WTC11 (cell line): ENCODE measurements at regions not wholly inside any gene's neighbourhood (a gene's known extent, or its start where the extent isn't known, plus 50 kb on each side); places are given as distances from the start of the nearest gene placed in this dataset.
A peak's percentile ranks its signal among the peaks of the same experiment; 100 is the strongest.

ENCODE experiments used
- ATAC-seq: fragments of 200-7000 bp; cut with Tn5 transposase; 2 replicates; pipeline ENCODE4 v1.10.0; 2021; ENCODE audit warnings: mild to moderate bottlenecking, moderate library complexity
- CTCF ChIA-PET: fragments of 300-600 bp; sonication (Branson Sonifier 250); formaldehyde crosslinking; loops from one replicate; lab custom pipeline; 2021; ENCODE audit warnings: antibody characterized with exemption; lab: Charles Lee
- POLR2A ChIA-PET: fragments of 350-600 bp; sonication (Branson Sonifier 250); formaldehyde crosslinking; loops from one replicate; lab custom pipeline; 2021; ENCODE audit warnings: antibody characterized with exemption; lab: Charles Lee
- DNase-seq: peaks from one replicate; pipeline ENCODE4 v3.0.0; 2021; ENCODE audit warnings: low spot score
- H3K27ac Mint-ChIP-seq: 2 replicates; pipeline ENCODE4 v1.8.0; 2021; ENCODE audit warnings: mixed read lengths
- H3K27me3 Mint-ChIP-seq: 2 replicates; pipeline ENCODE4 v1.8.0; 2021; ENCODE audit warnings: low read depth, mild to moderate bottlenecking, moderate library complexity, mixed read lengths
- H3K36me3 Mint-ChIP-seq: 2 replicates; pipeline ENCODE4 v1.8.0; 2021; ENCODE audit warnings: mixed read lengths
- H3K4me1 Mint-ChIP-seq: 2 replicates; pipeline ENCODE4 v1.8.0; 2022; ENCODE audit warnings: mixed read lengths
- H3K4me3 Mint-ChIP-seq: 2 replicates; pipeline ENCODE4 v1.8.0; 2021; ENCODE audit warnings: mild to moderate bottlenecking, moderate library complexity, mixed read lengths
- H3K9me3 Mint-ChIP-seq: 2 replicates; pipeline ENCODE4 v1.8.0; 2021; ENCODE audit warnings: mixed read lengths
- ATF1 ChIP-seq: sonication (generic); formaldehyde crosslinking; IDR thresholded peaks from 2 replicates; pipeline ENCODE4 v1.8.1; 2023; ENCODE audit warnings: mild to moderate bottlenecking, moderate library complexity, missing genetic modification reagents
- ATF6 ChIP-seq: sonication (generic); formaldehyde crosslinking; IDR thresholded peaks from 2 replicates; pipeline ENCODE4 v1.8.1; 2023; ENCODE audit warnings: mild to moderate bottlenecking, missing genetic modification reagents
- CREM ChIP-seq: sonication (generic); formaldehyde crosslinking; IDR thresholded peaks from 2 replicates; pipeline ENCODE4 v1.8.1; 2022; ENCODE audit warnings: mild to moderate bottlenecking, missing genetic modification reagents, moderate library complexity
- CTCF ChIP-seq: fragments of 200-600 bp; IDR thresholded peaks from 2 replicates; pipeline ENCODE4 v1.8.0; 2022; ENCODE audit warnings: antibody characterized with exemption
- E2F4 ChIP-seq: sonication (generic); formaldehyde crosslinking; IDR thresholded peaks from 2 replicates; pipeline ENCODE4 v1.8.1; 2022; ENCODE audit warnings: low read depth, mild to moderate bottlenecking, moderate library complexity, missing genetic modification reagents, borderline replicate concordance
- E2F5 ChIP-seq: sonication (generic); formaldehyde crosslinking; IDR thresholded peaks from 2 replicates; pipeline ENCODE4 v1.8.1; 2022; ENCODE audit warnings: mild to moderate bottlenecking, moderate library complexity, missing genetic modification reagents
- ESRRA ChIP-seq: sonication (generic); formaldehyde crosslinking; IDR thresholded peaks from 2 replicates; pipeline ENCODE4 v1.8.1; 2022; ENCODE audit warnings: mild to moderate bottlenecking, missing genetic modification reagents, borderline replicate concordance
- GABPB1 ChIP-seq: sonication (generic); formaldehyde crosslinking; IDR thresholded peaks from 2 replicates; pipeline ENCODE4 v1.8.1; 2023; ENCODE audit warnings: mild to moderate bottlenecking, missing genetic modification reagents
- MYBL2 ChIP-seq: sonication (generic); formaldehyde crosslinking; IDR thresholded peaks from 2 replicates; pipeline ENCODE4 v1.8.1; 2023; ENCODE audit warnings: mild to moderate bottlenecking, moderate library complexity, missing genetic modification reagents
- NR1H2 ChIP-seq: sonication (generic); formaldehyde crosslinking; IDR thresholded peaks from 2 replicates; pipeline ENCODE4 v1.9.0; 2021; ENCODE audit warnings: mild to moderate bottlenecking, moderate library complexity, missing genetic modification reagents
- NR3C1 ChIP-seq: sonication (generic); formaldehyde crosslinking; conservative IDR thresholded peaks from 2 replicates; pipeline ENCODE4 v1.8.1; 2023; ENCODE audit warnings: low read depth, mild to moderate bottlenecking, missing genetic modification reagents
- RORB ChIP-seq: fragments of 250-450 bp; sonication (Bioruptor Pico); IDR thresholded peaks from 2 replicates; pipeline ENCODE4 v1.9.0; 2021; ENCODE audit warnings: mild to moderate bottlenecking
- ZNF121 ChIP-seq: sonication (generic); formaldehyde crosslinking; IDR thresholded peaks from 2 replicates; pipeline ENCODE4 v1.8.0; 2023; ENCODE audit warnings: missing genetic modification reagents
- ZNF138 ChIP-seq: sonication (generic); formaldehyde crosslinking; conservative IDR thresholded peaks from 2 replicates; pipeline ENCODE4 v1.8.1; 2022; ENCODE audit warnings: mild to moderate bottlenecking, moderate library complexity, missing genetic modification reagents
- ZNF416 ChIP-seq: fragments of 250-450 bp; sonication (Bioruptor Pico); IDR thresholded peaks from 2 replicates; pipeline ENCODE4 v1.9.0; 2021; ENCODE audit warnings: mild to moderate bottlenecking, inconsistent platforms
- ZNF423 ChIP-seq: fragments of 250-450 bp; sonication (Bioruptor Pico); IDR thresholded peaks from 2 replicates; pipeline ENCODE4 v2.1.2; 2022; ENCODE audit warnings: mild to moderate bottlenecking, moderate library complexity
- ZNF671 ChIP-seq: fragments of 250-450 bp; sonication (Bioruptor Pico); IDR thresholded peaks from 2 replicates; pipeline ENCODE4 v1.8.0; 2021; ENCODE audit warnings: mild to moderate bottlenecking

GRCh38 chr15:100780208-100780800 is 99.3 kb upstream of the ALDH1A3 start:
- Mint-ChIP-seq H3K27ac (no peak overlapping the region), H3K4me1 (peaks cover 9% of the 10 kb centered on the region), H3K27me3 (no peaks in the 10 kb centered on the region; the same call in 1 of the 2 replicates), H3K36me3 (peaks cover 9% of the 10 kb centered on the region), H3K4me3 (no peak overlapping the region), H3K9me3 (peaks cover 14% of the 10 kb centered on the region)
- POLR2A ChIA-PET, result no interaction called here
- CTCF ChIA-PET, result no interaction called here
- DNase-seq (peak; percentile 3), ATAC-seq (no peak)
- no peak for TF ChIP-seq ATF6 (CRISPR knock-in tag)
- TF ChIP-seq GABPB1 (CRISPR knock-in tag), result no peak
- TF ChIP-seq RORB (CRISPR knock-in tag), result no peak
- TF ChIP-seq ZNF423 (CRISPR knock-in tag), result no peak
- no peak for TF ChIP-seq CREM (CRISPR knock-in tag)
- no peak for TF ChIP-seq CTCF
- no peak for TF ChIP-seq ESRRA (CRISPR knock-in tag)
- TF ChIP-seq NR3C1 (CRISPR knock-in tag), result no peak
- TF ChIP-seq NR1H2 (CRISPR knock-in tag), result no peak
- TF ChIP-seq ZNF416 (CRISPR knock-in tag), result no peak
- no peak for TF ChIP-seq E2F5 (CRISPR knock-in tag)
- TF ChIP-seq ZNF671, result no peak

GRCh38 chr15:100781061-100781960 is 98.3 kb upstream of the ALDH1A3 start:
- Mint-ChIP-seq H3K27me3 (no peaks in the 10 kb centered on the region; the same call in 1 of the 2 replicates), H3K4me1 (peaks cover 9% of the 10 kb centered on the region), H3K4me3 (no peak overlapping the region), H3K9me3 (peaks cover 5% of the 10 kb centered on the region; the same call in 1 of the 2 replicates)
- POLR2A ChIA-PET, result no interaction called here
- peak; percentile 7 for DNase-seq
- TF ChIP-seq ZNF121 (CRISPR knock-in tag) (no peak), ZNF138 (no peak), GABPB1 (CRISPR knock-in tag) (no peak), E2F4 (CRISPR knock-in tag) (no peak), CTCF (no peak), ATF1 (no peak), MYBL2 (no peak), CREM (CRISPR knock-in tag) (no peak)
- TF ChIP-seq, all 79 proteins: peak for 0
- CTCF ChIA-PET, result no interaction called here
- no peak overlapping the region for H3K27ac Mint-ChIP-seq
- no peak for ATAC-seq
- no peaks in the 10 kb centered on the region; the same call in none of the 2 replicates for H3K36me3 Mint-ChIP-seq
